HG03432 (cell line): ENCODE measurements at regions not wholly inside any gene's neighbourhood (a gene's known extent, or its start where the extent isn't known, plus 50 kb on each side); places are given as distances from the start of the nearest gene placed in this dataset.
A peak's percentile ranks its signal among the peaks of the same experiment; 100 is the strongest.

ENCODE experiments used
- ATAC-seq: cut with Tn5 transposase; IDR thresholded peaks from one replicate; pipeline ENCODE4 v1.9.1; 2021; ENCODE audit warnings: mild to moderate bottlenecking, moderate library complexity; ENCODE audit not compliant: unreplicated experiment

DNA sequence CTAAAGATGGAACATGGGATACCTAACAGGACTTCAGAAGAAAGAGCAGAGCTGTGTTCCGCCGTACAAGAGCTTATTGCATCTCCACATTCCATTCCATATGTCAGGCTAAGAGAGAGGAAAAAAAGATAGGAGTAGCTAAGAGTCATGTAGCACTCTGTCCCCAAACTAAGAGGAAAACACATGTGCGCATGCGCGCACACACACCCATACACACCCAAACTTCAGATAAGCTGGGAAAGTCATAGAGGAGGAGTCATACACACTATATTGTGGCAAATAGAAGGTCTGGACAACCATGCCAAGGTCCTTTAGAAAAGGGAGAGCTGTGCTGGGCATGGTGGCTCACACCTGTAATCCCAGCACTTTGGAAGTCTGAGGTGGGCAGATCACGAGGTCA is 132.4 kb downstream of the RAB11FIP2 start:
- ATAC-seq: no peak

DNA sequence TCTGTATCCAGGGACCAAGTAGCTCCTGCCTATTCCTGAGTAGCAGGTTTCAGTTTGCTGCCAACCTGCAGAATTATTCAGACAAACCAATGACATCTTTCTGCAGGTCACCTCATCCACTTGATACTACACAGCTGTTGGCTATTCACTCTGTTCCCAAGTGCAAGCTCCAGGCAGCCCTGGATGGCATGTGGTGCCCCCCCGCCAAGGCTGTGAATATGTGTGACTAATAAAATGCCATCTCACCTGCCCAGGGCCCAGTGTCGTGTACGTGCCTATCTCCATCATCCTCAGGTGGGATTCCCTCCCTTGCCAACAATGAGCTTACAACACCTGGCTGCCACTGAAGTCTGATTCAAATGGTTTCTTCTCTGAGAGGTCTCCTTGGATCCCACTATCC is 125.8 kb downstream of the RAB11FIP2 start:
- ATAC-seq: no peak

DNA sequence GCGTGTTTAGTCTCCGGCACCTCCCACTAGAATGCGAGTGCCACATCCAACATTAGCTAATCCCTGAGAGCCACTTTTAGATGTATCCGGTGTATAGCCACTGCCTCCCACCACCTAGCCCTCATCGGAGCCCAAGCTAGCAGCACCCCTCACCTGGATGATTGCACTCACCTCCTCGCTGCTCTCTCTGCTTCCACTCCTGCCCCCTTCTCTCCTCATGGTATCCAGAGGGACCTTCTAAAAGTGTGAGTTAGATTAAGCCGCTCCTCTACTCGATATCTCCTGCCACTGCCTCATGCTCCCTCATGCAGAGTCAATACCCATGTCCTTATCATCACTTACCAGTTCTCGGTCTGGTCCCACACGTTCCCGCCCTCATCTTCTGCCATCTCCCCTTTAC is 125.3 kb downstream of the RAB11FIP2 start:
- ATAC-seq: no peak

DNA sequence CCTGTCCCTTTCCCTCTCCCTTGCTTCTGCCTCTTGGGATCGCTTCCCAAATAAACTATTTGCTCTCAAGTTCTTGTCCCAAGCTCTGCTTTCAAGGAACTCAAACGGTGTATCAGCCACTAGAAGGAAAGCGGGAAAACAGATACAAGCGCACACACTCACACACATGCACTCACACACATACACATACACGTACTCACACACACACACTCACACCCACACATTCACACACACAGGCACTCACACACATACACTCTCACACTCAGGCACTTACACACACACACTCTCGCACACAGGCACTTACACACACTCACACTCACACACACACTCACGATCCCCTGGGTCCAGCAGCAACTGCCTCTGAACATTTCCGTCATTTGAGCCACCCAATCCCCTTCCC is 121.9 kb downstream of the RAB11FIP2 start:
- no peak for ATAC-seq

DNA sequence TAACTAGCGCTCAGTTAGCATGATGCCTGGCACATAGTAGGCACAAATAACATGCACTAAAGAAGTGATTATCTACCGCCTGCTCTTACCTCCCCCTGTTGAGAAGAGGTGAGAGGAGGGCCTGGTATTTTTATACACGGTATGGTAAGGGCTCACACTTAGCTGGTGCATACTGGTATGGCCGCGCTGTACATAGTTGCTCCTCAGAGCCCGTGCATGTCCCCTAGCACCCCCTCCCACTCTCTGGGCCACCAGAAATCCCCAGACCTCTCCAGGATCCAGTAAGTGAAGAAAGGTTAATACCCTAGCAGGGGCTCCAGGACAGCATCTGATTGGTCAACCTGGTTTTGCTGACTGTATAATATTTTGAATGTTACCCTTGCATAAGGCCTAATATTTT is 121.4 kb downstream of the RAB11FIP2 start:
- no peak for ATAC-seq

DNA sequence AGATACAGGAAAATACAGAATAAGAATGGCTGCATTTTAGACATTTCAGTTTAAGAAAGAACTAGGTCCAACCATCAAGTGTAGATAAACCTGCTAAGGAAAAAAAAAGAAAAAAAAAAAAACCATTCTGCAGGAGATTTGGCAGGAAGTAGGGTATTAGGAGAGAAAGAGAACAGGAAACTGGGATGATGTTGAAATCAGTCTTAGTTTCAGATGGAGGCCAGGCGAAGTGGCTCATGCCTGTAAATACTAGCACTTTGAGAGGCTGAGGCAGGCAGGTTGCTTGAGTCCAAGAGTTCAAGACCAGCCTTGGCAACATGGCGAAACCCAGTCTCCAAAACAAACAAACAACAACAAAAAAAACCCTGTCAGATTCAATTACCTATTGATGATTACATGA is 120.2 kb downstream of the RAB11FIP2 start:
- no peak for ATAC-seq

DNA sequence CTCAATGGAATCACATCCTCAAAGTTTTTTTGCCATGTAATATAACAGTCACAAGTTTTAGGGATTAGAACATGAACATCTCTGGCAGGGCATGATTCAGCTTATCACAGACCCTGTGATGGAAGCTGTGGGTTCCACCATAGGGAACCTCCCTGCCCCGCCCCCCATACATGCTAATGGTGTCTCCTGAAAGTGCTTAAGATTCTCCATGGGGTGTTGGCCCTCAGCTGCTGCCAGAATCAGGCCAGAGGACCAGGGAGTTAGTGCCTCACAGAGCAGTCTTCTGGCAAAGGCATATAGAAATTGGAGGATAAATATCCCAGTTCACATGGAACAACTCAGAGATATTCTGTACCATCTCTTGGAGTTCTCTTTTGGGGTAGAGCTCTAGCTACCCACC is 119.4 kb downstream of the RAB11FIP2 start:
- no peak for ATAC-seq

DNA sequence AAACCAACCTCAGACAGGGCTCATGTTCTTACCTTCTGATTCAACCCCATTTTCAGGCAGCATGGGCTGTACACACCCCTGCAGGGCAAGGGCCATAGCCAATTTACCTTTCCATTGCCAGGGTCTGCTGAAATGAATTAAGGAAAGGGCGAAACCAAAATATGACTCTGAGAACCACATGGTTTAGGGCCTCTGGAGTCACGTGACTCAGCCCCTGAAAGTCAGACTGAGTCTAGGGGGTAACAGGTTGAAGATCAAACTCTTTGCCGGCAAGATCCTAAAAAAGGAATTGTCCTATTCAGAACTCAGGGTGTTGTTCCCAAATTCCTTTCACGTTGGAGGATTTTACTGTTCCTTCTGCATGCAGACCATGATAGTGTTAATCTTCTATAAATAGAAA is 118.9 kb downstream of the RAB11FIP2 start:
- no peak for ATAC-seq

DNA sequence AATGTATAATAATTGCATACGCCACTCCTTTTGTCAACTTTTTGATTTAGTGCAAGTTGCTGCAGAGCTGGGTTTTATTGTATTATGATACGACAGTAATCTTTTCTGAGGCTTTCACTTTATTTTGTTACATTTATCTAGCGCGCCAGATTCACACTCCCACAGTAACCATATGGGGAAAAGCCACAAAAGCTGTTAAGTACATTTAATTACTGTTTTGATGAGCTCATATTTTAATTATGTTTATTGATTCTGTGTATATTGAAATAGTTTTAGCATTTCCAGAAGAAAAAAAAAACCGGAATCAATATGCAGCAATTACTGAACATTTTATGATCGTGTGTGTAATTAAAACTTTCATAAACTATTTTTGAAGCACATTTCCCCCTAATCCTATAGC is 118.5 kb downstream of the RAB11FIP2 start:
- no peak for ATAC-seq

DNA sequence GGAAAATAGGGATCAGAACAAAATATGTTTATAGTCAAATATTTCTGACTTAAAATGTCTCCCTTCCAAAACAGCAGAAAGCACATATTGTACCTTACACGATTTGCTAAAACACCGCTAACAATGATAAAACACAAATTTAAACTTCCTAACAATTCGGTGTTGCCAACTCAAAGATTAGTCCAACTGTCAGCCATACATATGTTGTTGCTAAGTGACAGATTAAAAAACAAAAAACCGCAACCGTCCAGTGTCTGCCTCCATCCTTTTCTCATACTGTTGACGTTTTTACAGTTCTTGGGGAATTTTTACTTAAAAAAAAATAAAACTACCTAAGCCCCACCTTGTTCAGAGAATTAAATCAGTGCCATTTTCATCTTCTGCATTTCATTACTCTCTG is 118.0 kb downstream of the RAB11FIP2 start:
- no peak for ATAC-seq

DNA sequence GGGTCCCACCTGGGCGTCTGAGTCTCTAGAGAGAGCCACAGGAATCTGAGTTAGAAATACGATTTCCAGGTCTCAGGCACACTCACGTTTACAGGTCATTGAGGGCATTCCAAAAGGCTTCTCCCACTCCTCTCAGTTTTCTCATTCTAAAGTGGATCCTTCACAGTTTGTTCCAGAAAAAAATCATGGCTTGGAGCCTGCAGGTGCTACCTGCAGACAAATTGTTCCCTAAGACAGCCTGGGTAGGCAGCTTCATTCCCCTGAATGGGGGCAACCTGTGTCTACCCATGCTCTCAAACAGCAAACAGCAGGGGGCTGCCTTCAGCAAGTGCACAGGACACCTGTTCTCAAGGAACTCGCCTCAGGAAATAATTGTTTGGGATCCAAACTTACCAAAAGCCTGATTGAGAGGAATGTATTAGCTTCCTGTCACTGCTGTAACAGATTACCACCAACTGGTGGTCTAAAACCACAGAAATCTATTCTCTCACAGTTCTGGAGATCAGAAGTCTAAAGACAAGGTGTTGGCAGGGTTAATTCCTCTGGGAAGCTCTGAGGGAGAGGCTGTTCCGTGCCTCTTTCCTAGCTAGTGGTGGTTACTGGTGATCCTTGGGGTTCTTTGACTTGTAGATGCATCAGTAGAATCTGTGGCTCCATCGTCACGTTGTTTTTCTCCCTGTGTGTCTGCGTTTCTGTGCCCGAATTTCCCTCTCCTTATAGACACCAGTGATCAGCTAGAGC is 117.2 kb downstream of the RAB11FIP2 start:
- no peak for ATAC-seq

DNA sequence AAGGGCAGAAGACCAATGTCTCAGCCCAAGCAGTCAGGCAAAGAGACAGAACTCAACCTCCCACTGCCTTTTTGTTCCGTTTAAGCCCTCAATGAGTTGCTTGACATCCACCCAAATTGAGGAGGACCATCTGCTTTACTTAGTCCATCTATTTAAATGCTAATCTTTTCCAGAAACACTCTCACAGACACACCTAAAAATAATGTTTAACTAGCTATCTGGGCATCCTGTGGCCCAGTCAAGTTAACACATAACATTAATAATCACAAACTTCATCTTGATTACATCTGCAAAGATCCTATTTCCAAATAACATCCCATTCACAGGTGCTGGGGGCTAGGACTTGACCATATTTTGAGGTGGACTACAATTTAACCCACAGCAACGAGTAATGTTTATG is 115.7 kb downstream of the RAB11FIP2 start:
- ATAC-seq: no peak

DNA sequence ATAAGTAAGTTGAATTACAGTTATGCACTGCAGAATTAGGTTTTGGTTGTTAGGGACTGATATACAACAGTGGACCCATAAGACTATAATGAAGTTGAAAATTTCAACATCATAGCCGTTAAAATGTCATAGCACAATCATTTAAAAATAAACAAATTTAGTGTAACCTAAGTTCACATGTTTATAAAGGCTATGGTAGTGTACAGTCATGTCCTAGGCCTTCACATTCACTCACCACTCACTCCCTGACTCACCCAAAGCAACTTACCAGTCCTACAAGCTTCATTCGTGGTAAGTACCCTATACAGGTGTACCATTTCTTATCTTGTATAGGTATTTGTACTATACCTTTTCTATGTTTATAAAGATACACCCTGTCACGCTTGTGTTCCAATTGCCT is 113.7 kb downstream of the RAB11FIP2 start:
- no peak for ATAC-seq

DNA sequence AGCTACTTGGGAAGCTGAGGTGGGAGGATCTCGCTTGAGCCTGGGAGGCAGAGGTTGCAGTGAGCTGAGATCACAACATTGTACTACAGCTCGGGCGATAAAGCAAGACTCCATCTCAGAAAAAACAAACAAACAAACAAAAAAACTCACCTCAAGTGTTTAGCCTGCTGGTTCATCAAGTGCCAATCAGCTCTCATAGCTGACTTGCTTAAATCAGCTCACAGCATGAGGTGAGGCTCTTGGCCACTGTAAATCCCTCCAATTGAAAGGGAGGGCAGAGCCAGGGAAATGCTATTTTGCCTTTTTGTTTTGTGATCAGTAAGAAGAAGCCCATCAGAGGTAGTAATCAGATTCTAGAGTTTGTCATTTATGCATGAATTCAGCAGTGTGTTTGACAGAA is 112.3 kb downstream of the RAB11FIP2 start:
- ATAC-seq: no peak

DNA sequence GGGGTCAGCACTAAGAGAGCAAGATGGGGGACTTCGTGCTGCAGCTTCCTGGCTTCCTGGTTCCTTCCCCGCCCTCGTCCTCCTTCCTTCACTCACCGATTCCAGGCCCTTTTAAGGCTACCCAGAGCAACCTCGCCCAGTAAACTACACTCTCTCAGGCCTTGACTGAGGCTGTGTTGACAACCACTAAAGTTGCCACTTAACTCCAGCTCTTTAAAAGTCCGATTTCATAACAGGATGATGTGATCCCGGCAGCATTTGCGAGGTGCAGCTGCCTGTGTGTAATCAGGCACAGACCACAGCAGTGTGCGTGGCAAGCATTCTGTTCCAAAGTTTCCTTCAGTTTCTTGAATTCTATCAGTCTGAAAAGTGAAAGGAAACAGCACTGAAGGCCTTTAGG is 110.6 kb downstream of the RAB11FIP2 start:
- no peak for ATAC-seq

DNA sequence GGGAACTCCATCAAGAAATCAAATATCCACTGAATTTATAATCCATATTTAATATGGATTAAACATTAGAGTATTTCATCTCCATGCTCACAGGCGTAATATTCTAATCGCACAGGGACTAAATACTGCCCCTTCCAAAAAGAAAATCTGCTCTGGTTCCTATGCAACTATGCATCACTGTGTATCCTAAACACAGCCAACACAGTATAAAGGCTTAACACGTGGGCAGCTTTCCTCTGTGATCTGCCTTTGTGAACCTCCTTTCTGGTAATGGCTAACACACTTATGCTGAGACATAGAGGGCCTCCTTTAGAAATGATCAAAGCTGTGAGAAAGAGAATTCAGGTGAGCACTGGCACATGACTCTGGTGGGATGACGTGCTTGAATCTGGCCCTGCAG is 110.2 kb downstream of the RAB11FIP2 start:
- no peak for ATAC-seq

DNA sequence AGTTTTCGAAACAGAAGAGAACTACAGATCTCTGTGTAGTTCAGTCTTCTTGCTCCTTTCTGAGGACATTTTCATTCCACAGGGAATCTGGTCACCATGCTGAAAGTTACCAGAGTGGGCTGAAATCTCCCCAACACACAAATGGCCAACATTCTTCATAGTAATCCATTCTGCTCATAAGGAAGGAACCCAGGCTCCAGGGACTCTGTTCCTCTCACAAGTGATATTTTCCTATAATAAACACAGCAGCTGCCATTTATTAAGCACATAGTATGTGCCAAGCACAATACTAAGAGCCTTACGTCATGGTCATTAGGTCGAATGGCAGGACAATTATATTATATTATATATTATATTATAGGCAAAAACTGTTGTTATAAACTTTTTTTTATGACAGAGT is 109.8 kb downstream of the RAB11FIP2 start:
- ATAC-seq: no peak

DNA sequence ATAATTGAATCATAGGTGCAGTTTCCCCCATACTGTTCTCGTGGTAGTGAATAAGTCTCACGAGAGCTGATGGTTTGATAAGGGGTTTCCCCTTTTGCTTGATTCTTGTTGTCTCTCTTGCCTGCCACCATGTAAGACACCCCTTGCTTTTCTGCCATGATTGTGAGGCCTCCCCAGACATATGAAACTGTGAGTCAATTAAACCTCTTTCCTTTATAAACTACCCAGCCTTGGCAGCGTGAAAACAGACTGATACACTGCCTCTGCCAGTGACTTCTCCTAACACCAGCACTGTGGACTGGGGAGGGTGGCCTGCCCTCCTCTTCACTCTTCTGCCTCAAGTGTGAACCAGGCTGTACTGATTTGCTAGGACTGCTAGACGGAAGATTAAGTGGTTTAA is 108.6 kb downstream of the RAB11FIP2 start:
- ATAC-seq: no peak

DNA sequence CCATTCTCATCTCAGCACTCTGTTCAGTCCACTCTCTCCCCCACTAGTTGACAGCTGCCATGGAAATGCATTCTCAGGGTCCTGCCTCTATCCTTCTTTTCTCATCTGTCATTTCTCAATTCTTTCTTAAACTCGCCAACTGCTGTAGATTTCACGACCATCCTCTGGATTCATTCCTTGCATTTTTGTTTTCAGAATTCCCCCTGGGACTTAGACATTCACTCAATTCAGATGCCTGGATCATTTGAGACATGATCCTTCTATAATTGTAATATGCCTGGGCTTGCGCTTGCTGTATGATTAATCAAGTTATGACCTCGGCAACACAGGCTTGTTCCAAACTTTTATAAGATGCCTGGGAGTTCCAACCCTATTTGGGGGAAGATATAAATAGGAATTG is 104.5 kb downstream of the RAB11FIP2 start:
- no peak for ATAC-seq

DNA sequence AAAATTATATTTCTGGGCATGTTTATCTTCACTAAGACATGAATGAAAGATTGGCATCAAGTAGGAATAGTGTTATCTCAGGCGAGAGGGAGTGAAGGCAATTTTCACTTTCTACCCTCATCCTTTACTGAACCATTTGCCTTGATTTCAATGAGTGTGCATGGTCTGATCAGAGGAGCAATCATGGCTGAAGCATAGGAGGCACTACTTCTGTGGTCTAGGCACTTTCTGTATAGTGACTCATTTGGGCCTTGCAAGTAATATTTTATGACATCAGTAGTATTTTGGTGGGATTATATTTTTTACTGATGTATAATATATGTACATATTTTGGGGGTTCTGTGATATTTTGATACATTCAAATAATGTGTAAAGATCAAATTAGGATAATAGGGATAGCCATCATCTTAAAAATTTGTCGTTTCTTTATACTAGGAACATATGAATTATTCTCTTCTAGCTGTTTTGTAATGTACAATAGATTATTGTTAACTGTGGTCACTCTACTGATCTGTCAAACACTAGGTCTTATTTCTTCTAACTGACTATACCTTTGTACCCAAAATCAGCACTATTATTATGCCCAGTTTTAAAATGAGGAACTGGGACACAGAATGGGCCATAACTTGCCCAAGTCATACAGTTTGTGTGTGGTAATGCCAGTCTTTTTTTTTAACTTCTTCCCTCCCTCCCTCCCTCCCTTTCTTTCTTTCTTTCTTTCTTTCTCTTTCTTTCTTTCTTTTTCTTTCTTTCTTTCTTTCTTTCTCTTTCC is 101.9 kb downstream of the RAB11FIP2 start:
- ATAC-seq: peak; percentile 58

DNA sequence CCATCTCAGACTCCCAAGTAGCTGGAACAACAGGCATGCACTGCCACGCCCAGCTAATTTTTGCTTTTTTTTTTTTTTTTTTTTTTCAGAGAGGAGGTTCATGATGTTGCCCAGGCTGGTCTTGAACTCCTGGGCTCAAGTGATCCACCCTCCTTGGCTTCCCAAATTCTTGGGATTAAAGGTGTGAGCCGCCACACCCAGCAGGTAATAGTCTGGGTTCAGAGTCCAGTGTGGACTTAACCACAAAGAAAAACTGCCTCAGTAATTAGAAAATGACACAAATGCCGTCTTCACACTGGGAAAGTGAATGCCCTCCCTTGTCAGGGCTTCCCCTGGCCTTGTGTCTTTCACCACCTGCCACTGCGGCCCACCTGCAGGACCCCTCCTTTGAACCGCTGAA is 101.1 kb downstream of the RAB11FIP2 start:
- no peak for ATAC-seq

DNA sequence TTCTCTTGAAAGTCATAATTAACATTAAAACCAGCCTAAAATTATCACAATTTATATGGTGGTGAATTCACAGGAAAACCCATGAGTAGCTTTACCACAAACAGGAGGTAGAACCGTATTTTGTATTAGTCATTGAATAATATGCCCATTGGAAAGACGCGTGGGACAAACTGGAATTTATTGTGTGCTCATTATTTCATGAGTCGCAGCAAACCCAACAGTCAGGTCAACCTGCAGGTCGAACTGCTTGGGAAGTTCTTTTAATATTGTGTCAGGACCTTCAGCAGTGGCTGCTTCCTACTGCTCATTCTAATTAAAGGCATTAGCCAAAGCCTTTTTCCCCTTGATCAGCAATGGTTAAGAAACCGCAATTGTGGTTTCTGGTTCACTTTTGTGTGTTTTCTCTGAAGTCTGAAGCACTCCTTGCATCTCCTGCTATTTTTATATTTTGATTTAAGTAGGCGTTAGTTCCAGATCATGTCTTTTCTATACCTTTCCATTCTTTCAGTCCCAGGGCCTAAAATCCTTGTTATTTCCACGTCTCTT is 100.1 kb downstream of the RAB11FIP2 start:
- ATAC-seq: no peak
